Neuronal stem cell (in vitro differentiated cells): ENCODE measurements at regions not wholly inside any gene's neighbourhood (a gene's known extent, or its start where the extent isn't known, plus 50 kb on each side); places are given as distances from the start of the nearest gene placed in this dataset.
A peak's percentile ranks its signal among the peaks of the same experiment; 100 is the strongest.

Experiments used
- DNase-seq: peaks from one replicate; pipeline ENCODE4 v3.0.0-alpha.2; 2013; ENCODE audit warnings: low spot score
- H2AFZ ChIP-seq: one replicate; pipeline ENCODE4 v1.6.1; 2013; ENCODE audit warnings: mild to moderate bottlenecking, low read length, inconsistent platforms
- H2AK5ac ChIP-seq: 2 replicates; pipeline ENCODE4 v1.6.1; 2013; ENCODE audit warnings: low read depth, mild to moderate bottlenecking, inconsistent platforms, low read length, moderate library complexity, mixed read lengths
- H2BK120ac ChIP-seq: 2 replicates; pipeline ENCODE4 v1.6.1; 2013; ENCODE audit warnings: low read depth, mild to moderate bottlenecking, inconsistent platforms, low read length, moderate library complexity, mixed read lengths
- H2BK12ac ChIP-seq: one replicate; pipeline ENCODE4 v1.6.1; 2013; ENCODE audit warnings: low read length, inconsistent platforms
- H2BK15ac ChIP-seq: 2 replicates; pipeline ENCODE4 v1.6.1; 2013; ENCODE audit warnings: mild to moderate bottlenecking, low read length, inconsistent platforms, mixed read lengths
- H2BK5ac ChIP-seq: one replicate; pipeline ENCODE4 v1.6.1; 2013; ENCODE audit warnings: inconsistent platforms, mild to moderate bottlenecking, low read length, moderate library complexity
- H3K14ac ChIP-seq: one replicate; pipeline ENCODE4 v1.6.1; 2013; ENCODE audit warnings: low read length, inconsistent platforms
- H3K18ac ChIP-seq: 2 replicates; pipeline ENCODE4 v1.6.1; 2013; ENCODE audit warnings: low read length, inconsistent platforms
- H3K23ac ChIP-seq: 2 replicates; pipeline ENCODE4 v1.6.1; 2013; ENCODE audit warnings: low read depth, mild to moderate bottlenecking, mixed read lengths, low read length, inconsistent platforms; ENCODE audit not compliant: poor library complexity
- H3K27ac ChIP-seq: replicated peaks from 3 replicates; pipeline ENCODE4 v1.5.1; 2013; ENCODE audit warnings: low read length, inconsistent platforms
- H3K27me3 ChIP-seq, 3 experiments: 2 replicates each; pipeline ENCODE4 v1.6.1; 2013; ENCODE audit warnings: low read length in 3 of 3, mild to moderate bottlenecking in 2 of 3, inconsistent platforms in 1 of 3, low read depth in 1 of 3, mixed read lengths in 1 of 3, moderate library complexity in 1 of 3; ENCODE audit not compliant: control insufficient read depth in 3 of 3, insufficient read depth in 3 of 3
- H3K36me3 ChIP-seq, 2 donors: replicated peaks in 1 of 2; 2 replicates each; pipeline ENCODE4 v1.6.1; 2013; ENCODE audit warnings: low read length in 2 of 2; ENCODE audit not compliant: control insufficient read depth in 2 of 2, insufficient read depth in 2 of 2
- H3K4ac ChIP-seq: 2 replicates; pipeline ENCODE4 v1.6.1; 2013; ENCODE audit warnings: inconsistent platforms, mild to moderate bottlenecking, low read length, moderate library complexity
- H3K4me1 ChIP-seq, 2 donors: 1 replicate in 1 of 2; 2 replicates in 1 of 2; pipeline ENCODE4 v1.6.1; 2013; ENCODE audit warnings: low read length in 2 of 2, low read depth in 1 of 2; ENCODE audit not compliant: control insufficient read depth in 2 of 2, insufficient read depth in 1 of 2
- H3K4me2 ChIP-seq: one replicate; pipeline ENCODE4 v1.6.1; 2013; ENCODE audit warnings: mild to moderate bottlenecking, low read length, inconsistent platforms; ENCODE audit not compliant: insufficient read depth, poor library complexity, severe bottlenecking
- H3K4me3 ChIP-seq, 2 donors: 2 replicates each; pipeline ENCODE4 v1.5.1; 2013; ENCODE audit warnings: low read length in 2 of 2, mild to moderate bottlenecking in 2 of 2, inconsistent platforms in 1 of 2, moderate library complexity in 1 of 2
- H3K79me1 ChIP-seq: one replicate; pipeline ENCODE4 v1.6.1; 2013; ENCODE audit warnings: low read depth, mild to moderate bottlenecking, inconsistent platforms, low read length, moderate library complexity
- H3K9ac ChIP-seq: one replicate; pipeline ENCODE4 v1.6.1; 2013; ENCODE audit warnings: mild to moderate bottlenecking, low read depth, low read length, inconsistent platforms; ENCODE audit not compliant: poor library complexity
- H3K9me3 ChIP-seq, 2 donors: replicated peaks in 1 of 2; 2 replicates each; pipeline versions ENCODE3 to v1.6.1; 2013; ENCODE audit warnings: low read length in 2 of 2, mild to moderate bottlenecking in 2 of 2, inconsistent platforms in 1 of 2, low read depth in 1 of 2, mixed read lengths in 1 of 2, moderate library complexity in 1 of 2; ENCODE audit not compliant: control insufficient read depth in 2 of 2, insufficient read depth in 1 of 2
- H4K8ac ChIP-seq: one replicate; pipeline ENCODE4 v1.6.1; 2013; ENCODE audit warnings: low read depth, mild to moderate bottlenecking, inconsistent platforms, low read length, moderate library complexity
- H4K91ac ChIP-seq: one replicate; pipeline ENCODE4 v1.6.1; 2013; ENCODE audit warnings: low read length, low read depth, mild to moderate bottlenecking, inconsistent platforms; ENCODE audit not compliant: poor library complexity
- WGBS, 2 donors: extraction: QIAGEN DNeasy Blood & Tissue Kit; methylation state at CpG; one replicate each; pipeline ENCODE4 v1.1.7; 2013; ENCODE audit warnings: missing lambda C conversion rate in 2 of 2, mixed read lengths in 1 of 2; ENCODE audit not compliant: insufficient read length in 2 of 2, insufficient replicate concordance in 1 of 2; ENCODE audit errors: extremely low coverage in 2 of 2; 5-methylcytosine and 5-hydroxymethylcytosine counted together

DNA sequence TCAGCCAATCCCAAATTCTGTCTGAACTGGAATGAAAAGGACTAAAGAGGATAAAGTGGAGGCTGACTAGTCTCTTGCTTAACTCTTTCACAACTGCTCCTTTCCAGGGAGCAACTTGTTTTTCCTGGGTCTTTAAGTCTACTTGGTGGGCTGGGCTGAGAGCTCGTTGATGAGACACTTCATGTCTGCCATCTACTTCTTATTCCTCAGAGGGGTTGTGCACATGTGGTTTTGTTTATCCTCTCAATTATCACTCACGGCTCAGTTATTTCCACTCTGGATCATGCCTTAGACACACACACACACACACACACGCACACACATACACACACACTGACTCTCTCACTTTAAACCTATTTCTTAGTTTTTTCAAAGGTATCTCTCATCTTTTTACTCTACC is 298.6 kb upstream of the MTPN start:
- Histone ChIP-seq H4K8ac (no peak overlapping the region), H2AK5ac (no peak overlapping the region), H3K4ac (no peak overlapping the region), H3K23ac (no peak overlapping the region), H3K9ac (no peak overlapping the region), H2AFZ (no peak overlapping the region), H2BK5ac (no peak overlapping the region), H4K91ac (no peak overlapping the region), H3K27ac (no peak overlapping the region), H3K36me3 (no peaks in the 10 kb centered on the region), H3K4me2 (no peak overlapping the region), H2BK15ac (no peak overlapping the region), H3K9me3 (no peaks in the 10 kb centered on the region), H3K14ac (no peak overlapping the region), H2BK120ac (no peak overlapping the region), H3K4me1 (peaks cover 0 to 5% of the 10 kb centered on the region in 2 donors), H3K18ac (no peak overlapping the region), H3K79me1 (no peaks in the 10 kb centered on the region), H3K4me3 (no peak overlapping the region), H2BK12ac (no peak overlapping the region), H3K27me3 (no peaks in the 10 kb centered on the region)
- WGBS, 2 donors: no CpG with 5 or more reads among the region's 3 CpGs
- no peak for DNase-seq

DNA sequence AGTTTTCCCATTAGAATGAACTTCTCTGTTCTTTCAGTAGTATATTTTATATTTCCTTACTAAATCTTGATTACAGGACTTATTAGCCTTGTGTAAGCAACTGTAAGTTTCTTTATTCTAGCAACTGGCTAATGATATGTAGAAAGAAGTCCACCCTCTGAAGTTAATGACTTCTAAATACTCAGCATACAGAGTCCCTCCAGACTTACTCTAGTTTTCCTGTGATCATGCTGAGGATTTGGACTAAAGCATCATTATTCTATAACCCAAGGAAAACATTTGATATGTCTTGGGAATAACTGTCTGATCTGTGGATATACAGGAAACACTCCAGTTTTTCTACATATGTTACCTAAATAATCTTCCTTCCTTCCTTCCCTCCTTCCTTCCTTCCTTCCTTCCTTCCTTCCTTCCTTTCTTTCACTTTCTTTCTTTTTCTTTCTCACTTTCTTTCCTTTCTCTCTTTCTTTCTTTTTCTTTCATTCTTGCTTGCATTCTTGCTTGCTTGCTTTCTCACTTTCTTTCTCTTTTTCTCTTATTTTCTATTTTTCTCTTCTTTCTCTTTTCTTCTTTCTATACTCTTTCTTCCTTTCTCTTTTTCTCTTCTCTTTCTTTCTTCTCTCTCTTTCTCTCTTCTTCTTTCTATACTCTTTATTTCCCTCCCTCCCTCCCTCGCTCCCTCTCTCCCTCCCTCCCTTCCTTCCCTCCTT is 297.6 kb upstream of the MTPN start:
- Histone ChIP-seq H2BK12ac (no peak overlapping the region), H3K9ac (no peak overlapping the region)
- WGBS, 2 donors: 91% methylated on average over 1 of the region's 1 CpG; no CpG with 5 or more reads in 1 of the 2 donors

GRCh38 chr7:136272934-136273333 is 295.8 kb upstream of the MTPN start:
- H4K8ac ChIP-seq: no peak overlapping the region
- no peak overlapping the region for H2AK5ac ChIP-seq
- DNase-seq: peak; percentile 39
- no peaks in the 10 kb centered on the region for H3K79me1 ChIP-seq
- no peaks in the 10 kb centered on the region for H3K36me3 ChIP-seq
- no peak overlapping the region for H2BK120ac ChIP-seq
- no peak overlapping the region for H3K4me2 ChIP-seq
- no peak overlapping the region for H3K4ac ChIP-seq
- WGBS, 2 donors: no CpG with 5 or more reads among the region's 2 CpGs
- no peaks in the 10 kb centered on the region for H3K27me3 ChIP-seq
- peaks cover 0 to 5% of the 10 kb centered on the region in 2 donors for H3K4me1 ChIP-seq
- H3K4me3 ChIP-seq: no peak overlapping the region
- H3K23ac ChIP-seq: no peak overlapping the region
- no peak overlapping the region for H4K91ac ChIP-seq
- H3K9ac ChIP-seq: no peak overlapping the region
- no peak overlapping the region for H2BK15ac ChIP-seq
- no peaks in the 10 kb centered on the region for H3K9me3 ChIP-seq
- no peak overlapping the region for H2BK5ac ChIP-seq
- H3K14ac ChIP-seq: no peak overlapping the region
- no peak overlapping the region for H2BK12ac ChIP-seq
- H2AFZ ChIP-seq: no peak overlapping the region
- H3K27ac ChIP-seq: no peak overlapping the region
- H3K18ac ChIP-seq: no peak overlapping the region

More for the DNA sequence above, 297.6 kb upstream of the MTPN start:
- Histone ChIP-seq H3K36me3 (no peaks in the 10 kb centered on the region), H3K18ac (no peak overlapping the region), H3K4me3 (no peak overlapping the region), H3K4me1 (peaks cover 0 to 5% of the 10 kb centered on the region in 2 donors), H3K27me3 (no peaks in the 10 kb centered on the region), H2BK120ac (no peak overlapping the region), H2AK5ac (no peak overlapping the region), H2BK5ac (no peak overlapping the region), H4K91ac (no peak overlapping the region), H3K9me3 (no peaks in the 10 kb centered on the region), H3K23ac (no peak overlapping the region), H3K4me2 (no peak overlapping the region), H4K8ac (no peak overlapping the region), H2BK15ac (no peak overlapping the region), H3K4ac (no peak overlapping the region), H2AFZ (no peak overlapping the region), H3K27ac (no peak overlapping the region), H3K79me1 (no peaks in the 10 kb centered on the region), H3K14ac (no peak overlapping the region)
- DNase-seq: no peak

DNA sequence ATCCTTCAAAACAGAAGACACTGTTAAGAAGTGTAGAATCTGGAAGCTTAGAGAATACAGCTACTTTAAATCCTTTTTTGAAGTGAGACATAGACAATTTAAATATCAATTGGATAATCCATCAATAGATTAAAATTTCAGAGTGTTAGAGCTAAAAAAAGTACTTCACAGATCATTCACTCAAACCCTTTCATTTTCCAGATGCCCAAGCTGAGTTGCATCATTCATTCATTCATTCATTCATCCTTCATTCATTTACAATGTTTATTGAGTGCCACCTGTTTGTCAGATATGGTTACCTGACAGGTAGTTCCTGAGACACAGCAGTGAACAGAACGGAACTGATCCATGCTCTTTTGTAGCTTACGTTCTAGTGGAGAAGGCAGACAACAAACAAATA is 290.7 kb upstream of the MTPN start:
- no peak overlapping the region for H3K18ac ChIP-seq
- no peaks in the 10 kb centered on the region for H3K36me3 ChIP-seq
- H3K4me3 ChIP-seq: no peak overlapping the region
- no peak overlapping the region for H4K91ac ChIP-seq
- no peak overlapping the region for H2BK12ac ChIP-seq
- no CpG with 5 or more reads among the region's 2 CpGs for WGBS, 2 donors
- no peak overlapping the region for H2AFZ ChIP-seq
- H3K9ac ChIP-seq: no peak overlapping the region
- no peaks in the 10 kb centered on the region for H3K4me1 ChIP-seq
- peaks cover 0 to 9% of the 10 kb centered on the region in 2 donors for H3K9me3 ChIP-seq
- no peaks in the 10 kb centered on the region for H3K27me3 ChIP-seq
- no peak overlapping the region for H2BK15ac ChIP-seq
- no peak overlapping the region for H3K4ac ChIP-seq
- H4K8ac ChIP-seq: no peak overlapping the region
- no peak overlapping the region for H3K4me2 ChIP-seq
- no peak overlapping the region for H2AK5ac ChIP-seq
- H3K27ac ChIP-seq: no peak overlapping the region
- no peak for DNase-seq
- no peak overlapping the region for H3K23ac ChIP-seq
- no peak overlapping the region for H2BK120ac ChIP-seq
- no peak overlapping the region for H3K14ac ChIP-seq
- H3K79me1 ChIP-seq: no peaks in the 10 kb centered on the region
- no peak overlapping the region for H2BK5ac ChIP-seq
